HL-60 (cell line): ENCODE measurements at regions not wholly inside any gene's neighbourhood (a gene's known extent, or its start where the extent isn't known, plus 50 kb on each side); places are given as distances from the start of the nearest gene placed in this dataset.

Source experiments
- CTCF ChIP-seq: IDR thresholded peaks from one replicate; pipeline ENCODE4 v1.5.1; 2011; ENCODE audit warnings: low read length, control low read depth, inconsistent platforms; ENCODE audit not compliant: insufficient read depth
- GABPA ChIP-seq: IDR thresholded peaks from 2 replicates; pipeline ENCODE4 v1.6.1; 2012; ENCODE audit warnings: low read depth
- POLR2AphosphoS5 ChIP-seq: IDR thresholded peaks from 2 replicates; pipeline ENCODE4 v1.6.1; 2012; ENCODE audit warnings: low read depth

- TF ChIP-seq GABPA: no peak
- no peak for TF ChIP-seq POLR2AphosphoS5
- TF ChIP-seq CTCF: no peak
Observed at GRCh38 chr1:238475712-238476111, 585.0 kb upstream of the ZP4 start.
